Adrenal gland (tissue), 5 donors: ENCODE measurements at regions not wholly inside any gene's neighbourhood (a gene's known extent, or its start where the extent isn't known, plus 50 kb on each side); places are given as distances from the start of the nearest gene placed in this dataset.

Experiments used
- CTCF ChIP-seq, 6 experiments: fragments of 450-650 bp in 4 of 6; fragments of 200-600 bp in 2 of 6; sonication (generic) in 1 of 6; IDR thresholded peaks; 1 replicate in 5 of 6; 2 replicates in 1 of 6; pipeline versions ENCODE4 v1.5.1 to v1.8.0; 2016 to 2021; ENCODE audit warnings: antibody characterized with exemption in 6 of 6, mild to moderate bottlenecking in 2 of 6, moderate library complexity in 1 of 6
- POLR2A ChIP-seq, 2 donors: fragments of 450-650 bp; IDR thresholded peaks; one replicate each; pipeline ENCODE4 v1.6.1; 2017; ENCODE audit warnings: antibody characterized with exemption in 2 of 2, mild to moderate bottlenecking in 2 of 2, moderate library complexity in 1 of 2
- donor health status: DM: no; HTN: no; CAD: no.

GRCh38 chr13:80100636-80101035 is 240.3 kb downstream of the SPRY2 start:
- TF ChIP-seq CTCF (IDR thresholded peaks at IDR 0.05) (no peak), POLR2A (IDR thresholded peaks at IDR 0.05) (no peak)
